ENCODE measurements at regions not wholly inside any gene's neighbourhood (a gene's known extent, or its start where the extent isn't known, plus 50 kb on each side); places are given as distances from the start of the nearest gene placed in this dataset.

- TF ChIP-seq CTCF (IDR thresholded peaks at IDR 0.05) (no peak), POLR2A (IDR thresholded peaks at IDR 0.05) (no peak)
These were observed 1307.6 kb downstream of the TBC1D22A start for GRCh38 chr22:48070083-48070482.

Measured in tibial nerve (tissue), 3 donors.